Astrocyte (in vitro differentiated cells and primary cell): ENCODE measurements at regions not wholly inside any gene's neighbourhood (a gene's known extent, or its start where the extent isn't known, plus 50 kb on each side); places are given as distances from the start of the nearest gene placed in this dataset.

ENCODE experiments used
- DNase-seq: peaks from one replicate; pipeline ENCODE4 v3.0.0-alpha.2; 2010; ENCODE audit warnings: low read depth
- FAIRE-seq: peaks from 2 replicates; lab custom pipeline; 2011; peaks lifted over from hg19 to GRCh38; lab: Jason Lieb, UNC
- H2AFZ ChIP-seq: 2 replicates; pipeline ENCODE4 v1.6.0; 2012; ENCODE audit warnings: low read depth, low read length, inconsistent platforms
- H3K27ac ChIP-seq: 2 replicates; pipeline ENCODE4 v1.5.1; 2011; ENCODE audit warnings: low read depth, low read length, inconsistent platforms
- H3K27me3 ChIP-seq: 2 replicates; pipeline ENCODE4 v1.6.0; 2011; ENCODE audit warnings: low read length, inconsistent platforms; ENCODE audit not compliant: insufficient read depth
- H3K36me3 ChIP-seq: 2 replicates; pipeline ENCODE4 v1.5.1; 2011; ENCODE audit warnings: low read length, inconsistent platforms; ENCODE audit not compliant: insufficient read depth
- H3K4me1 ChIP-seq: 2 replicates; pipeline ENCODE4 v1.5.1; 2011; ENCODE audit warnings: low read length, inconsistent platforms; ENCODE audit not compliant: insufficient read depth
- H3K4me2 ChIP-seq: 2 replicates; pipeline ENCODE4 v1.6.0; 2012; ENCODE audit warnings: low read length, inconsistent platforms
- H3K4me3 ChIP-seq: 2 replicates; pipeline ENCODE4 v1.5.1; 2011; ENCODE audit warnings: low read depth, mild to moderate bottlenecking, low read length, inconsistent platforms; ENCODE audit not compliant: insufficient read depth
- H3K79me2 ChIP-seq: 2 replicates; pipeline ENCODE4 v1.6.0; 2012; ENCODE audit warnings: mild to moderate bottlenecking, low read length, inconsistent platforms; ENCODE audit not compliant: insufficient read depth
- H3K9ac ChIP-seq: 2 replicates; pipeline ENCODE4 v1.6.0; 2012; ENCODE audit warnings: mild to moderate bottlenecking, low read length, inconsistent platforms
- H3K9me3 ChIP-seq: 2 replicates; pipeline ENCODE4 v1.5.1; 2012; ENCODE audit warnings: low read depth, mild to moderate bottlenecking, low read length, inconsistent platforms; ENCODE audit not compliant: insufficient read depth
- H4K20me1 ChIP-seq: 2 replicates; pipeline ENCODE4 v1.6.0; 2012; ENCODE audit warnings: low read length, inconsistent platforms; ENCODE audit not compliant: insufficient read depth
- H3K27ac Mint-ChIP-seq: one replicate; pipeline ENCODE4 v1.8.0; 2021; ENCODE audit warnings: mild to moderate bottlenecking, mixed read lengths; ENCODE audit not compliant: unreplicated experiment
- H3K27me3 Mint-ChIP-seq: one replicate; pipeline ENCODE4 v1.8.0; 2021; ENCODE audit warnings: low read depth, mixed read lengths; ENCODE audit not compliant: unreplicated experiment
- H3K36me3 Mint-ChIP-seq: one replicate; pipeline ENCODE4 v1.8.0; 2021; ENCODE audit warnings: low read depth, mixed read lengths; ENCODE audit not compliant: unreplicated experiment
- H3K4me1 Mint-ChIP-seq: one replicate; pipeline ENCODE4 v1.8.0; 2021; ENCODE audit warnings: low read depth, mixed read lengths; ENCODE audit not compliant: unreplicated experiment
- H3K4me3 Mint-ChIP-seq: one replicate; pipeline ENCODE4 v1.8.0; 2021; ENCODE audit warnings: mild to moderate bottlenecking, moderate library complexity, mixed read lengths; ENCODE audit not compliant: unreplicated experiment
- H3K9me3 Mint-ChIP-seq: one replicate; pipeline ENCODE4 v1.8.0; 2021; ENCODE audit warnings: mild to moderate bottlenecking, mixed read lengths; ENCODE audit not compliant: unreplicated experiment
- EZH2 ChIP-seq: IDR thresholded peaks from 2 replicates; pipeline ENCODE4 v1.6.1; 2012; ENCODE audit warnings: mild to moderate bottlenecking, low read length, inconsistent platforms; ENCODE audit not compliant: insufficient read depth
- TF ChIP-seq, protein P1 (sequence below): IDR thresholded peaks from 2 replicates; pipeline ENCODE4 v1.5.1; 2011; ENCODE audit warnings: low read depth, mild to moderate bottlenecking, inconsistent platforms, low read length, moderate library complexity; ENCODE audit not compliant: insufficient read depth

GRCh38 chr6:19905584-19905983 lies 68.4 kb downstream of the ID4 start:
- Histone ChIP-seq H3K9ac (no peak overlapping the region), H3K4me1 (no peaks in the 10 kb centered on the region), H3K27me3 (no peaks in the 10 kb centered on the region), H3K36me3 (no peaks in the 10 kb centered on the region), H3K79me2 (no peaks in the 10 kb centered on the region), H3K4me3 (no peak overlapping the region), H4K20me1 (no peaks in the 10 kb centered on the region), H3K27ac (no peak overlapping the region), H3K4me2 (no peak overlapping the region), H2AFZ (no peak overlapping the region), H3K9me3 (no peaks in the 10 kb centered on the region)
- TF ChIP-seq, protein P1, sequence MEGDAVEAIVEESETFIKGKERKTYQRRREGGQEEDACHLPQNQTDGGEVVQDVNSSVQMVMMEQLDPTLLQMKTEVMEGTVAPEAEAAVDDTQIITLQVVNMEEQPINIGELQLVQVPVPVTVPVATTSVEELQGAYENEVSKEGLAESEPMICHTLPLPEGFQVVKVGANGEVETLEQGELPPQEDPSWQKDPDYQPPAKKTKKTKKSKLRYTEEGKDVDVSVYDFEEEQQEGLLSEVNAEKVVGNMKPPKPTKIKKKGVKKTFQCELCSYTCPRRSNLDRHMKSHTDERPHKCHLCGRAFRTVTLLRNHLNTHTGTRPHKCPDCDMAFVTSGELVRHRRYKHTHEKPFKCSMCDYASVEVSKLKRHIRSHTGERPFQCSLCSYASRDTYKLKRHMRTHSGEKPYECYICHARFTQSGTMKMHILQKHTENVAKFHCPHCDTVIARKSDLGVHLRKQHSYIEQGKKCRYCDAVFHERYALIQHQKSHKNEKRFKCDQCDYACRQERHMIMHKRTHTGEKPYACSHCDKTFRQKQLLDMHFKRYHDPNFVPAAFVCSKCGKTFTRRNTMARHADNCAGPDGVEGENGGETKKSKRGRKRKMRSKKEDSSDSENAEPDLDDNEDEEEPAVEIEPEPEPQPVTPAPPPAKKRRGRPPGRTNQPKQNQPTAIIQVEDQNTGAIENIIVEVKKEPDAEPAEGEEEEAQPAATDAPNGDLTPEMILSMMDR: no peak
- no peak for TF ChIP-seq EZH2
- H3K36me3 Mint-ChIP-seq: no peaks in the 10 kb centered on the region
- H3K4me3 Mint-ChIP-seq: no peak overlapping the region
- H3K4me1 Mint-ChIP-seq: peaks cover 4% of the 10 kb centered on the region
- FAIRE-seq (no peak), DNase-seq (no peak)
- H3K27ac Mint-ChIP-seq: peak overlapping the region; percentile 29
- no peaks in the 10 kb centered on the region for H3K27me3 Mint-ChIP-seq
- H3K9me3 Mint-ChIP-seq: peaks cover 3% of the 10 kb centered on the region

DNA sequence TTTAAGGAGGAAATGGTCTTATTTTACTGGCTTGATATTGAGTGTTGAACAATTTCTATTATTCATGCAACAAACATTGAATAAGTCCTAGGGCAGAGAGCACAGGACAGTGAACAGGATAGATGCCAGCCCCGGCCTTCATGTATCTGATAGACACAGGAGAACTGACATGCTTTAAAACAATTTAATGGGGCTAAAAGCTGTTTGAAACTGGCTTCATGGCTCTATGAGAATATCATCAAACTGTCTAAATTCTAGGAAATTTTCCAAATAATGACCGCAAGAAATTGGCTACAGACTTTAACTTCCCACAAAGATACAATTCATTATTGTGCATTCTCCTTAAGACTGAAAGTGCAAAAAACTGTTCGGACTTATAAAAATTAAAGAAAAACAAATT lies 69.0 kb downstream of the ID4 start:
- peak; percentile 16 for DNase-seq
- no peak overlapping the region for H3K9ac ChIP-seq
- no peaks in the 10 kb centered on the region for H3K4me1 ChIP-seq
- peaks cover 4% of the 10 kb centered on the region for H3K4me1 Mint-ChIP-seq
- peaks cover 3% of the 10 kb centered on the region for H3K9me3 Mint-ChIP-seq
- H3K4me3 Mint-ChIP-seq: no peak overlapping the region
- H3K27me3 Mint-ChIP-seq: no peaks in the 10 kb centered on the region
- no peak overlapping the region for H3K27ac Mint-ChIP-seq
- H3K4me3 ChIP-seq: no peak overlapping the region
- H3K4me2 ChIP-seq: no peak overlapping the region
- H3K79me2 ChIP-seq: no peaks in the 10 kb centered on the region
- no peaks in the 10 kb centered on the region for H3K36me3 ChIP-seq
- no peaks in the 10 kb centered on the region for H4K20me1 ChIP-seq
- H2AFZ ChIP-seq: no peak overlapping the region
- FAIRE-seq: no peak
- TF ChIP-seq, protein P1: no peak
- no peak for TF ChIP-seq EZH2
- no peaks in the 10 kb centered on the region for H3K36me3 Mint-ChIP-seq
- H3K9me3 ChIP-seq: no peaks in the 10 kb centered on the region
- no peak overlapping the region for H3K27ac ChIP-seq
- no peaks in the 10 kb centered on the region for H3K27me3 ChIP-seq

DNA sequence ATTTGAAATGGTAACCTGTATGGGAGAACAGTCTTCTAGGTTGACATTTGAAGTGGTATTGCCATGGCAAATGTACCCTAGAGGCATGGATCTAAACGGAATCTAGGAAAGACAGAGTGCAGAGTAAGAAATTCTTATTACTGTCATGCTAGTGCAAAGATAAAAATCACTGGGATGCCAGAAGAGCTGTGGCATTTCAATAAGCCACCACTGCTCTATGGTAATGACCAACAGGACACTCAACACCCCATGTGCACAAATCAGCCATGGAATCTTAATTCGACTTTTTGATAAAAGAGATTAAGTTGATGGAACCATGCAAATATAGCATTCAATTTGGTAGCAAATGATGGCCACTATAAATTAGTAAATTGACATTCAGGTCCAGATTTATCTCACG lies 74.1 kb downstream of the ID4 start:
- FAIRE-seq (no peak), DNase-seq (no peak)
- Mint-ChIP-seq H3K27me3 (no peaks in the 10 kb centered on the region), H3K27ac (no peak overlapping the region), H3K4me1 (no peaks in the 10 kb centered on the region), H3K4me3 (no peak overlapping the region), H3K9me3 (no peaks in the 10 kb centered on the region), H3K36me3 (no peaks in the 10 kb centered on the region)
- Histone ChIP-seq H3K4me3 (no peak overlapping the region), H2AFZ (no peak overlapping the region), H3K9me3 (no peaks in the 10 kb centered on the region), H3K4me1 (no peaks in the 10 kb centered on the region), H3K4me2 (no peak overlapping the region), H3K27me3 (no peaks in the 10 kb centered on the region), H4K20me1 (no peaks in the 10 kb centered on the region), H3K9ac (no peak overlapping the region), H3K36me3 (no peaks in the 10 kb centered on the region), H3K27ac (no peak overlapping the region), H3K79me2 (no peaks in the 10 kb centered on the region)
- no peak for TF ChIP-seq EZH2
- TF ChIP-seq, protein P1: no peak
